ENCODE measurements at regions not wholly inside any gene's neighbourhood (a gene's known extent, or its start where the extent isn't known, plus 50 kb on each side); places are given as distances from the start of the nearest gene placed in this dataset.
A peak's percentile ranks its signal among the peaks of the same experiment; 100 is the strongest.
"Not testable (repeated sequence)": the region's sequence is repeated elsewhere in the genome, so short reads cannot be mapped to it uniquely, and the experiment has no call there.

- DNase-seq (ENCODE audit: low spot score), result not testable (repeated sequence)
Observed at GRCh38 chr21:27996906-27997305, 995.8 kb downstream of the LTN1 start.

- not testable (repeated sequence) for DNase-seq (ENCODE audit: low spot score)
Observed at GRCh38 chr21:27984663-27985325, 1007.9 kb downstream of the LTN1 start.

- peak; percentile 26 for DNase-seq (ENCODE audit: low spot score)
Observed at GRCh38 chr21:27979446-27979845, 1012.6 kb upstream of the ADAMTS5 start.

- no peak for DNase-seq (ENCODE audit: low spot score)
Observed at GRCh38 chr21:27975514-27975913, 1008.6 kb upstream of the ADAMTS5 start.

- not testable (repeated sequence) for DNase-seq (ENCODE audit: low spot score)
Observed at GRCh38 chr21:27974152-27974551, 1007.3 kb upstream of the ADAMTS5 start.

GRCh38 chr21:27968240-27968639 lies 1001.4 kb upstream of the ADAMTS5 start:
- DNase-seq (ENCODE audit: low spot score), result not testable (repeated sequence)

GRCh38 chr21:27954543-27955165 lies 987.8 kb upstream of the ADAMTS5 start:
- DNase-seq (ENCODE audit: low spot score), result peak; percentile 46

GRCh38 chr21:27953340-27954045 lies 986.6 kb upstream of the ADAMTS5 start:
- DNase-seq (ENCODE audit: low spot score), result peak; percentile 61

GRCh38 chr21:27949093-27949492 lies 982.2 kb upstream of the ADAMTS5 start:
- DNase-seq (ENCODE audit: low spot score), result not testable (repeated sequence)

GRCh38 chr21:27930108-27930767 lies 963.4 kb upstream of the ADAMTS5 start:
- DNase-seq (ENCODE audit: low spot score), result not testable (repeated sequence)

GRCh38 chr21:27929179-27929578 lies 962.3 kb upstream of the ADAMTS5 start:
- not testable (repeated sequence) for DNase-seq (ENCODE audit: low spot score)

GRCh38 chr21:27928534-27929115 lies 961.7 kb upstream of the ADAMTS5 start:
- DNase-seq (ENCODE audit: low spot score), result peak; percentile 28

GRCh38 chr21:27921421-27921820 lies 954.5 kb upstream of the ADAMTS5 start:
- not testable (repeated sequence) for DNase-seq (ENCODE audit: low spot score)

- DNase-seq (ENCODE audit: low spot score), result not testable (repeated sequence)
Observed at GRCh38 chr21:27917966-27918365, 951.1 kb upstream of the ADAMTS5 start.

- DNase-seq (ENCODE audit: low spot score), result not testable (repeated sequence)
Observed at GRCh38 chr21:27916326-27916725, 949.4 kb upstream of the ADAMTS5 start.

GRCh38 chr21:27912133-27912532 lies 945.2 kb upstream of the ADAMTS5 start:
- DNase-seq (ENCODE audit: low spot score), result not testable (repeated sequence)

GRCh38 chr21:27909487-27909886 lies 942.6 kb upstream of the ADAMTS5 start:
- DNase-seq (ENCODE audit: low spot score), result not testable (repeated sequence)

- not testable (repeated sequence) for DNase-seq (ENCODE audit: low spot score)
Observed at GRCh38 chr21:27908816-27909215, 941.9 kb upstream of the ADAMTS5 start.

- not testable (repeated sequence) for DNase-seq (ENCODE audit: low spot score)
Observed at GRCh38 chr21:27902904-27903303, 936.0 kb upstream of the ADAMTS5 start.

GRCh38 chr21:27893619-27894018 lies 926.7 kb upstream of the ADAMTS5 start:
- peak; percentile 16 for DNase-seq (ENCODE audit: low spot score)

GRCh38 chr21:27891495-27891894 lies 924.6 kb upstream of the ADAMTS5 start:
- DNase-seq (ENCODE audit: low spot score), result peak; percentile 86

All from COLO829 (cell line).